B cell (primary cell): ENCODE measurements at regions not wholly inside any gene's neighbourhood (a gene's known extent, or its start where the extent isn't known, plus 50 kb on each side); places are given as distances from the start of the nearest gene placed in this dataset.

ENCODE experiments used
- ATAC-seq: fragments of 200-7000 bp; cut with Tn5 transposase; one replicate; pipeline ENCODE4 v1.10.0; 2021; ENCODE audit warnings: low read depth, mild to moderate bottlenecking, moderate number of reproducible peaks, moderate library complexity
- CTCF ChIA-PET: fragments of 350-600 bp; sonication (Branson Sonifier 250); formaldehyde crosslinking; loops from one replicate; lab custom pipeline; 2021; ENCODE audit warnings: antibody characterized with exemption, inconsistent platforms; lab: Charles Lee
- POLR2A ChIA-PET: fragments of 350-600 bp; sonication (Branson Sonifier 250); formaldehyde crosslinking; loops from one replicate; lab custom pipeline; 2021; ENCODE audit warnings: antibody characterized with exemption; lab: Charles Lee
- DNase-seq: peaks from one replicate; pipeline ENCODE4 v3.0.0; 2013
- H2AFZ ChIP-seq: 2 replicates; pipeline ENCODE4 v1.6.1; 2012; ENCODE audit warnings: mild to moderate bottlenecking, low read depth, low read length; ENCODE audit not compliant: insufficient read depth, poor library complexity, severe bottlenecking
- H3K27ac ChIP-seq, 2 donors: 1 replicate in 1 of 2; 2 replicates in 1 of 2; pipeline ENCODE4 v1.5.1; 2012 to 2013; ENCODE audit warnings: low read length in 2 of 2, mild to moderate bottlenecking in 2 of 2, moderate library complexity in 1 of 2
- H3K27me3 ChIP-seq, 4 experiments: fragments of 200-600 bp in 1 of 4; sonication (generic) in 1 of 4; replicated peaks in 1 of 4; 1 replicate in 2 of 4; 2 replicates in 2 of 4; pipeline versions ENCODE4 v1.6.1 to v1.7.0; 2013 to 2016; ENCODE audit warnings: low read length in 3 of 4, mild to moderate bottlenecking in 2 of 4, mixed read lengths in 1 of 4, moderate library complexity in 1 of 4; ENCODE audit not compliant: insufficient read depth in 4 of 4, control insufficient read depth in 3 of 4; ENCODE audit errors: control extremely low read depth in 1 of 4
- H3K36me3 ChIP-seq, 2 experiments: replicated peaks in 1 of 2; 1 replicate in 1 of 2; 2 replicates in 1 of 2; pipeline versions ENCODE4 v1.6.1 to v1.7.1; 2013; ENCODE audit warnings: low read length in 1 of 2; ENCODE audit not compliant: insufficient read depth in 2 of 2, control insufficient read depth in 1 of 2; ENCODE audit errors: control extremely low read depth in 1 of 2, extremely low read depth in 1 of 2
- H3K4me1 ChIP-seq, 2 donors: fragments of 200-600 bp in 1 of 2; sonication (generic) in 1 of 2; 1 replicate in 1 of 2; 2 replicates in 1 of 2; pipeline versions ENCODE4 v1.5.1 to v1.6.1; 2013 to 2017; ENCODE audit warnings: low read length in 2 of 2; ENCODE audit not compliant: control insufficient read depth in 2 of 2, insufficient read depth in 2 of 2
- H3K4me2 ChIP-seq: replicated peaks from 2 replicates; pipeline ENCODE3; 2012; ENCODE audit warnings: mild to moderate bottlenecking, low read depth, low read length; ENCODE audit not compliant: poor library complexity, severe bottlenecking
- H3K4me3 ChIP-seq, 5 experiments: fragments of 200-600 bp in 1 of 5; sonication (generic) in 1 of 5; 1 replicate in 3 of 5; 2 replicates in 2 of 5; pipeline versions ENCODE4 v1.5.1 to v1.7.0; 2011 to 2016; ENCODE audit warnings: low read length in 4 of 5, mild to moderate bottlenecking in 4 of 5, low read depth in 2 of 5, control low read depth in 1 of 5, moderate library complexity in 1 of 5; ENCODE audit not compliant: insufficient read depth in 1 of 5; ENCODE audit errors: control extremely low read depth in 1 of 5, extremely low read depth in 1 of 5
- H3K79me2 ChIP-seq: fragments of 200-600 bp; sonication (generic); one replicate; pipeline ENCODE4 v1.6.0; 2016; ENCODE audit warnings: low read length; ENCODE audit not compliant: control insufficient read depth, insufficient read depth
- H3K9ac ChIP-seq: fragments of 200-600 bp; sonication (generic); 2 replicates; pipeline ENCODE4 v1.6.1; 2017; ENCODE audit warnings: mild to moderate bottlenecking, low read length, moderate library complexity
- H3K9me3 ChIP-seq, 3 donors: one replicate each; pipeline versions ENCODE4 v1.6.1 to v1.7.1; 2013; ENCODE audit warnings: low read length in 2 of 3; ENCODE audit not compliant: control insufficient read depth in 2 of 3, insufficient read depth in 1 of 3; ENCODE audit errors: control extremely low read depth in 1 of 3
- H4K20me1 ChIP-seq: 2 replicates; pipeline ENCODE4 v1.6.0; 2012; ENCODE audit warnings: mild to moderate bottlenecking, low read length; ENCODE audit not compliant: insufficient read depth, control insufficient read depth, poor library complexity, severe bottlenecking
- H3K27ac Mint-ChIP-seq: one replicate; pipeline ENCODE4 v1.8.0; 2021; ENCODE audit warnings: mixed read lengths
- H3K27me3 Mint-ChIP-seq: one replicate; pipeline ENCODE4 v1.8.0; 2021; ENCODE audit warnings: mixed read lengths
- H3K4me1 Mint-ChIP-seq: one replicate; pipeline ENCODE4 v1.8.0; 2021; ENCODE audit warnings: mixed read lengths
- H3K4me3 Mint-ChIP-seq: one replicate; pipeline ENCODE4 v1.8.0; 2021; ENCODE audit warnings: mixed read lengths
- H3K9me3 Mint-ChIP-seq: one replicate; pipeline ENCODE4 v1.8.0; 2022; ENCODE audit warnings: mixed read lengths; ENCODE audit not compliant: insufficient read depth
- CTCF ChIP-seq: fragments of 200-600 bp; IDR thresholded peaks from one replicate; pipeline ENCODE4 v1.8.0; 2022; ENCODE audit warnings: antibody characterized with exemption, mild to moderate bottlenecking
- EZH2 ChIP-seq: IDR thresholded peaks from 2 replicates; pipeline ENCODE4 v1.6.1; 2012; ENCODE audit warnings: borderline replicate concordance, low read depth, mild to moderate bottlenecking, moderate library complexity, low read length; ENCODE audit not compliant: insufficient read depth, poor library complexity, severe bottlenecking
- WGBS: methylation state at CpG from one replicate; pipeline ENCODE4 v1.1.5; 2013; ENCODE audit warnings: missing lambda C conversion rate; ENCODE audit not compliant: insufficient coverage; 5-methylcytosine and 5-hydroxymethylcytosine counted together
- intact Hi-C: fragments of 100-400 bp; cut with micrococcal nuclease; formaldehyde crosslinking; loops from one replicate; pipeline ENCODE4 v1.10.0; 2022

GRCh38 chr7:95718577-95719410 lies 53.6 kb upstream of the DYNC1I1 start:
- H3K4me1 ChIP-seq, result peaks cover 0 to 8% of the 10 kb centered on the region in 2 donors
- peaks cover 19% of the 10 kb centered on the region for H3K27me3 Mint-ChIP-seq
- H3K4me2 ChIP-seq, result no peak overlapping the region
- no peak overlapping the region for H3K27ac ChIP-seq
- no peak overlapping the region for H3K27ac Mint-ChIP-seq
- no peaks in the 10 kb centered on the region for H3K9me3 Mint-ChIP-seq
- ChIA-PET POLR2A (no interaction called here), CTCF (interaction anchor here (0.8 kb wide), 1 partner anchor 152 kb away, joined by 5 read pairs; no protein-coding TSS in a partner anchor)
- peaks cover 13% of the 10 kb centered on the region for H3K4me1 Mint-ChIP-seq
- no peaks in the 10 kb centered on the region for H3K9me3 ChIP-seq
- no peak for ATAC-seq
- WGBS, result no CpG with 5 or more reads among the region's 6 CpGs
- DNase-seq, result no peak
- intact Hi-C loops, result loop anchor here (1.0 to 10.0 kb wide), 2 partner anchors 153 to 1346 kb away; no protein-coding TSS in a partner anchor
- no peak overlapping the region for H3K4me3 Mint-ChIP-seq
- TF ChIP-seq CTCF, result no peak
- H3K79me2 ChIP-seq, result no peaks in the 10 kb centered on the region
- H4K20me1 ChIP-seq, result no peaks in the 10 kb centered on the region
- peaks cover 0 to 9% (median 3%) of the 10 kb centered on the region in 4 experiments for H3K27me3 ChIP-seq
- H3K36me3 ChIP-seq, result no peaks in the 10 kb centered on the region
- H2AFZ ChIP-seq, result no peak overlapping the region
- no peak overlapping the region for H3K4me3 ChIP-seq
- H3K9ac ChIP-seq, result no peak overlapping the region

- H3K36me3 ChIP-seq, result no peaks in the 10 kb centered on the region
- peaks cover 13% of the 10 kb centered on the region for H3K4me1 Mint-ChIP-seq
- ChIA-PET CTCF (interaction anchor here (0.9 kb wide), 1 partner anchor 25 kb away, joined by 4 read pairs; no protein-coding TSS in a partner anchor), POLR2A (no interaction called here)
- no peak overlapping the region for H2AFZ ChIP-seq
- H3K9me3 Mint-ChIP-seq, result no peaks in the 10 kb centered on the region
- intact Hi-C loops, result loop anchor here (10.0 kb wide), 1 partner anchor 1348 kb away; no protein-coding TSS in a partner anchor
- peaks cover 11% of the 10 kb centered on the region for H3K27me3 Mint-ChIP-seq
- no peaks in the 10 kb centered on the region for H3K9me3 ChIP-seq
- no peaks in the 10 kb centered on the region for H3K79me2 ChIP-seq
- H3K4me2 ChIP-seq, result no peak overlapping the region
- H4K20me1 ChIP-seq, result no peaks in the 10 kb centered on the region
- DNase-seq (no peak), ATAC-seq (no peak)
- no peak overlapping the region for H3K4me3 Mint-ChIP-seq
- WGBS, result 100% methylated on average over 2 of the region's 5 CpGs
- no peak overlapping the region for H3K27ac ChIP-seq
- no peak overlapping the region for H3K9ac ChIP-seq
- H3K27me3 ChIP-seq, result peaks cover 0 to 5% (median 1%) of the 10 kb centered on the region in 4 experiments
- no peak for TF ChIP-seq CTCF
- no peak for TF ChIP-seq EZH2
- peaks cover 0 to 8% of the 10 kb centered on the region in 2 donors for H3K4me1 ChIP-seq
- no peak overlapping the region for H3K4me3 ChIP-seq
- no peak overlapping the region for H3K27ac Mint-ChIP-seq
These were observed 55.8 kb upstream of the DYNC1I1 start for GRCh38 chr7:95716357-95717122.
